H1 (cell line): ENCODE measurements at regions not wholly inside any gene's neighbourhood (a gene's known extent, or its start where the extent isn't known, plus 50 kb on each side); places are given as distances from the start of the nearest gene placed in this dataset.

Source experiments
- CTCF ChIA-PET: fragments of 300-600 bp; sonication (Branson Sonifier 250); formaldehyde crosslinking; loops from one replicate; lab custom pipeline; 2021; ENCODE audit not compliant: partially characterized antibody; lab: Charles Lee
- POLR2A ChIA-PET: fragments of 300-600 bp; sonication (Branson Sonifier 250); formaldehyde crosslinking; loops from one replicate; lab custom pipeline; 2021; ENCODE audit warnings: inconsistent platforms; ENCODE audit not compliant: partially characterized antibody; lab: Charles Lee
- DNase-seq, 2 experiments: peaks; one replicate each; pipeline versions ENCODE4 v3.0.0 to v3.0.0-alpha.2; 2010 to 2022; ENCODE audit warnings: low spot score in 2 of 2, low read depth in 1 of 2, mixed read lengths in 1 of 2
- FAIRE-seq: peaks from 2 replicates; lab custom pipeline; 2011; peaks lifted over from hg19 to GRCh38; lab: Jason Lieb, UNC
- H2AFZ ChIP-seq: 2 replicates; pipeline ENCODE4 v1.8.1; 2012; ENCODE audit warnings: low read length, inconsistent platforms
- H2AK5ac ChIP-seq: 2 replicates; pipeline ENCODE4 v1.6.1; 2013; ENCODE audit warnings: low read depth, low read length
- H2BK120ac ChIP-seq: replicated peaks from 2 replicates; pipeline ENCODE3; 2013; ENCODE audit warnings: low read depth, low read length, inconsistent platforms
- H2BK12ac ChIP-seq: 2 replicates; pipeline ENCODE4 v1.6.1; 2013; ENCODE audit warnings: low read depth, low read length
- H2BK15ac ChIP-seq: 2 replicates; pipeline ENCODE4 v1.6.1; 2013; ENCODE audit warnings: low read length
- H2BK20ac ChIP-seq: 2 replicates; pipeline ENCODE4 v1.6.1; 2013; ENCODE audit warnings: low read length
- H2BK5ac ChIP-seq: 2 replicates; pipeline ENCODE4 v1.6.1; 2013; ENCODE audit warnings: low read depth, low read length
- H3K14ac ChIP-seq: 2 replicates; pipeline ENCODE4 v1.6.1; 2013; ENCODE audit warnings: inconsistent platforms; ENCODE audit not compliant: insufficient read length
- H3K18ac ChIP-seq: 2 replicates; pipeline ENCODE4 v1.6.1; 2013; ENCODE audit warnings: low read length; ENCODE audit errors: extremely low read depth
- H3K23ac ChIP-seq: 2 replicates; pipeline ENCODE4 v1.6.1; 2013; ENCODE audit warnings: inconsistent platforms; ENCODE audit not compliant: insufficient read length
- H3K23me2 ChIP-seq: 2 replicates; pipeline ENCODE4 v1.6.1; 2013; ENCODE audit warnings: low read depth, low read length
- H3K27ac ChIP-seq: 2 replicates; pipeline ENCODE4 v1.6.1; 2011; ENCODE audit warnings: low read depth, low read length, inconsistent platforms
- H3K27me3 ChIP-seq, 4 experiments: replicated peaks in 1 of 4; 1 replicate in 1 of 4; 2 replicates in 3 of 4; pipeline versions ENCODE4 v1.6.1 to v1.8.1; 2011 to 2013; ENCODE audit warnings: low read length in 3 of 4, mild to moderate bottlenecking in 3 of 4, inconsistent platforms in 2 of 4, mixed read lengths in 2 of 4, moderate library complexity in 1 of 4; ENCODE audit not compliant: control insufficient read depth in 3 of 4, insufficient read depth in 3 of 4; ENCODE audit errors: extremely low read depth in 1 of 4
- H3K36me3 ChIP-seq, 4 experiments: 2 replicates each; pipeline versions ENCODE4 v1.6.1 to v1.8.1; 2011 to 2013; ENCODE audit warnings: mild to moderate bottlenecking in 4 of 4, low read length in 3 of 4, moderate library complexity in 2 of 4, control low read depth in 1 of 4, inconsistent platforms in 1 of 4; ENCODE audit not compliant: insufficient read depth in 4 of 4, control insufficient read depth in 2 of 4
- H3K4ac ChIP-seq: replicated peaks from 2 replicates; pipeline ENCODE3; 2013; ENCODE audit warnings: low read length, low read depth, mixed read lengths, inconsistent platforms; ENCODE audit not compliant: insufficient read length
- H3K4me1 ChIP-seq, 4 experiments: replicated peaks in 1 of 4; 1 replicate in 1 of 4; 2 replicates in 3 of 4; pipeline versions ENCODE4 v1.6.1 to v1.8.1; 2011 to 2013; ENCODE audit warnings: low read length in 3 of 4, inconsistent platforms in 2 of 4, mixed read lengths in 1 of 4; ENCODE audit not compliant: insufficient read depth in 4 of 4, control insufficient read depth in 3 of 4
- H3K4me2 ChIP-seq, 2 experiments: 2 replicates each; pipeline versions ENCODE4 v1.6.1 to v1.8.1; 2011 to 2013; ENCODE audit warnings: low read depth in 2 of 2, low read length in 2 of 2, control low read depth in 1 of 2, inconsistent platforms in 1 of 2, mild to moderate bottlenecking in 1 of 2; ENCODE audit not compliant: insufficient read depth in 1 of 2
- H3K4me3 ChIP-seq, 4 experiments: fragments of 200-600, 300-600 bp in 1 of 4; sonication (generic), shearing (Covaris generic), sonication (Bioruptor Twin) in 1 of 4; 2 replicates each; pipeline versions ENCODE4 v1.5.1 to v1.8.1; 2011 to 2016; ENCODE audit warnings: low read length in 4 of 4, low read depth in 3 of 4, control low read depth in 2 of 4, inconsistent platforms in 2 of 4, mild to moderate bottlenecking in 2 of 4, mixed read lengths in 1 of 4, moderate library complexity in 1 of 4; ENCODE audit not compliant: insufficient read depth in 2 of 4; ENCODE audit errors: extremely low read depth in 1 of 4
- H3K56ac ChIP-seq: replicated peaks from 2 replicates; pipeline ENCODE3; 2013; ENCODE audit warnings: low read depth, mild to moderate bottlenecking, mixed read lengths, low read length, inconsistent platforms; ENCODE audit not compliant: insufficient read length
- H3K79me1 ChIP-seq: 2 replicates; pipeline ENCODE4 v1.6.1; 2013; ENCODE audit warnings: low read depth, low read length, control low read depth
- H3K79me2 ChIP-seq, 2 experiments: 2 replicates each; pipeline versions ENCODE4 v1.6.1 to v1.8.1; 2012 to 2013; ENCODE audit warnings: low read length in 2 of 2, mild to moderate bottlenecking in 2 of 2, inconsistent platforms in 1 of 2; ENCODE audit not compliant: insufficient read depth in 2 of 2, control insufficient read depth in 1 of 2
- H3K9ac ChIP-seq, 4 experiments: replicated peaks in 1 of 4; 1 replicate in 1 of 4; 2 replicates in 3 of 4; pipeline versions ENCODE4 v1.6.1 to v1.8.1; 2011 to 2013; ENCODE audit warnings: low read depth in 3 of 4, low read length in 3 of 4, control low read depth in 2 of 4, mild to moderate bottlenecking in 2 of 4, moderate library complexity in 2 of 4, inconsistent platforms in 1 of 4; ENCODE audit errors: extremely low read depth in 1 of 4
- H3K9me3 ChIP-seq, 2 experiments: 2 replicates each; pipeline versions ENCODE4 v1.6.1 to v1.8.1; 2012 to 2013; ENCODE audit warnings: mild to moderate bottlenecking in 2 of 2, moderate library complexity in 2 of 2, control low read depth in 1 of 2, inconsistent platforms in 1 of 2, low read depth in 1 of 2, low read length in 1 of 2, mixed read lengths in 1 of 2; ENCODE audit not compliant: insufficient read depth in 2 of 2
- H4K20me1 ChIP-seq, 2 experiments: replicated peaks in 1 of 2; 2 replicates each; pipeline versions ENCODE3 to v1.8.1; 2011 to 2013; ENCODE audit warnings: inconsistent platforms in 2 of 2, low read length in 2 of 2, mild to moderate bottlenecking in 1 of 2; ENCODE audit not compliant: insufficient read depth in 2 of 2, control insufficient read depth in 1 of 2
- H4K5ac ChIP-seq: 2 replicates; pipeline ENCODE4 v1.6.1; 2013; ENCODE audit warnings: low read length, low read depth, mixed read lengths, inconsistent platforms; ENCODE audit not compliant: insufficient read length
- H4K8ac ChIP-seq: 2 replicates; pipeline ENCODE4 v1.8.0; 2013; ENCODE audit warnings: mild to moderate bottlenecking, moderate library complexity, low read length, inconsistent platforms; ENCODE audit not compliant: insufficient read depth; ENCODE audit errors: extremely low read depth
- H4K91ac ChIP-seq: replicated peaks from 2 replicates; pipeline ENCODE3; 2013; ENCODE audit warnings: low read length, mixed read lengths, inconsistent platforms; ENCODE audit not compliant: insufficient read length
- ATF3 ChIP-seq: IDR thresholded peaks from 2 replicates; pipeline ENCODE4 v1.6.1; 2011; ENCODE audit warnings: low read depth, mild to moderate bottlenecking, low read length; ENCODE audit not compliant: insufficient read depth
- CHD2 ChIP-seq: IDR thresholded peaks from 2 replicates; pipeline ENCODE4 v1.6.1; 2012; ENCODE audit warnings: low read length, improper control_type of control experiment
- CREB1 ChIP-seq: IDR thresholded peaks from 2 replicates; pipeline ENCODE4 v1.6.1; 2012; ENCODE audit warnings: inconsistent platforms
- EP300 ChIP-seq, 2 experiments: IDR thresholded peaks; 1 replicate in 1 of 2; 2 replicates in 1 of 2; pipeline ENCODE4 v1.6.1; 2011 to 2012; ENCODE audit warnings: low read depth in 2 of 2, low read length in 2 of 2, mild to moderate bottlenecking in 2 of 2, borderline replicate concordance in 1 of 2, inconsistent platforms in 1 of 2, moderate library complexity in 1 of 2
- GABPA ChIP-seq: IDR thresholded peaks from 2 replicates; pipeline ENCODE4 v1.6.1; 2011; ENCODE audit warnings: mild to moderate bottlenecking, low read length, moderate library complexity, borderline replicate concordance; ENCODE audit not compliant: insufficient read depth
- HDAC2 ChIP-seq, 2 experiments: fragments of 300-600 bp in 1 of 2; sonication (generic) in 1 of 2; IDR thresholded peaks; 2 replicates each; pipeline ENCODE4 v1.6.1; 2011 to 2012; ENCODE audit warnings: low read depth in 2 of 2, low read length in 2 of 2, mild to moderate bottlenecking in 2 of 2, moderate library complexity in 2 of 2, borderline replicate concordance in 1 of 2, inconsistent platforms in 1 of 2
- RFX5 ChIP-seq: IDR thresholded peaks from 2 replicates; pipeline ENCODE4 v1.6.1; 2011; ENCODE audit warnings: low read depth, low read length, improper control_type of control experiment, borderline replicate concordance
- RNF2 ChIP-seq: fragments of 200-900, 300-1000 bp; sonication (generic); IDR thresholded peaks from 2 replicates; pipeline ENCODE4 v1.7.1; 2016; ENCODE audit warnings: borderline replicate concordance, low read depth, mild to moderate bottlenecking, antibody characterized with exemption, low read length; ENCODE audit not compliant: poor library complexity, severe bottlenecking; ENCODE audit errors: missing control alignments
- SIN3A ChIP-seq, 2 experiments: IDR thresholded peaks in 1 of 2; conservative IDR thresholded peaks in 1 of 2; 2 replicates each; pipeline ENCODE4 v1.6.1; 2011 to 2012; ENCODE audit warnings: low read length in 2 of 2, improper control_type of control experiment in 1 of 2, low read depth in 1 of 2, mild to moderate bottlenecking in 1 of 2
- SIRT6 ChIP-seq: IDR thresholded peaks from one replicate; pipeline ENCODE4 v1.7.1; 2012; ENCODE audit warnings: low read length, inconsistent platforms
- TAF7 ChIP-seq: optimal IDR thresholded peaks from 2 replicates; pipeline ENCODE3; 2011; ENCODE audit warnings: low read depth, mild to moderate bottlenecking, inconsistent platforms, low read length, moderate library complexity, borderline replicate concordance
- WGBS, 2 experiments: shearing (Covaris generic) in 1 of 2; methylation state at CpG; one replicate each; pipeline versions ENCODE4 v1.1.6 to v1.1.7; 2013 to 2015; ENCODE audit warnings: low lambda C conversion rate in 2 of 2, mixed read lengths in 2 of 2, inconsistent platforms in 1 of 2, low coverage in 1 of 2, missing lambda C conversion rate in 1 of 2; ENCODE audit not compliant: insufficient replicate concordance in 2 of 2, insufficient coverage in 1 of 2, insufficient read length in 1 of 2; ENCODE audit errors: extremely low coverage in 1 of 2, missing lambda C conversion rate in 1 of 2; 5-methylcytosine and 5-hydroxymethylcytosine counted together

- no peak overlapping the region for H2BK120ac ChIP-seq
- no peak overlapping the region for H2AK5ac ChIP-seq
- no peak overlapping the region for H3K18ac ChIP-seq
- H2BK15ac ChIP-seq = no peak overlapping the region
- no peaks in the 10 kb centered on the region for H3K9me3 ChIP-seq
- no peak overlapping the region for H2BK20ac ChIP-seq
- no peaks in the 10 kb centered on the region; a peak in 1 of 8 replicates for H3K36me3 ChIP-seq
- H3K4me2 ChIP-seq = no peak overlapping the region
- H3K23me2 ChIP-seq = no peaks in the 10 kb centered on the region; the same call in 1 of the 2 replicates
- ChIA-PET POLR2A (no interaction called here), CTCF (interaction anchor here (0.6 to 1.0 kb wide), 2 partner anchors 20 to 40 kb away, joined by 3 to 4 read pairs; no protein-coding TSS in a partner anchor)
- H4K20me1 ChIP-seq = no peaks in the 10 kb centered on the region
- H2BK5ac ChIP-seq = no peak overlapping the region
- H4K8ac ChIP-seq = no peak overlapping the region
- H3K56ac ChIP-seq = no peak overlapping the region
- DNase-seq (no peak), FAIRE-seq (no peak)
- H2BK12ac ChIP-seq = no peak overlapping the region
- H2AFZ ChIP-seq = no peak overlapping the region
- H3K4me1 ChIP-seq = peaks cover 0 to 3% (median 0%) of the 10 kb centered on the region in 4 experiments; a peak in 1 of 7 replicates
- no peak overlapping the region for H3K27ac ChIP-seq
- H3K9ac ChIP-seq = no peak overlapping the region
- H3K14ac ChIP-seq = no peak overlapping the region
- no peaks in the 10 kb centered on the region for H3K79me2 ChIP-seq
- no peak overlapping the region for H3K23ac ChIP-seq
- H3K4me3 ChIP-seq = no peak overlapping the region
- H4K91ac ChIP-seq = no peak overlapping the region
- 91% methylated on average over 5 of the region's 5 CpGs; no CpG with 5 or more reads in 1 of the 2 experiments for WGBS, 2 experiments
- TF ChIP-seq HDAC2 (IDR thresholded peaks at IDR 0.05; ENCODE audit: borderline replicate concordance in 1 of 2, low read depth in 2 of 2, low read length in 2 of 2) (no peak), CHD2 (no peak), CREB1 (no peak), SIN3A (conservative IDR thresholded peaks at IDR 0.05 in 1 of 2, IDR thresholded peaks at IDR 0.05 in 1 of 2; ENCODE audit: low read depth in 1 of 2, low read length in 2 of 2) (no peak), ATF3 (no peak), EP300 (IDR thresholded peaks at IDR 0.05; ENCODE audit: borderline replicate concordance in 1 of 2, low read depth in 2 of 2, low read length in 2 of 2) (no peak), GABPA (no peak), RFX5 (no peak), TAF7 (no peak), RNF2 (no peak), SIRT6 (no peak)
- H3K79me1 ChIP-seq = no peaks in the 10 kb centered on the region
- H3K27me3 ChIP-seq = no peaks in the 10 kb centered on the region
- H3K4ac ChIP-seq = no peak overlapping the region
- no peak overlapping the region for H4K5ac ChIP-seq
Observed at GRCh38 chr4:138961129-138961528, 54.5 kb upstream of the NOCT start.
